Nephron (organoid): ENCODE measurements at regions not wholly inside any gene's neighbourhood (a gene's known extent, or its start where the extent isn't known, plus 50 kb on each side); places are given as distances from the start of the nearest gene placed in this dataset.

Experiments
- H3K27ac Mint-ChIP-seq, 3 experiments: 2 replicates each; pipeline ENCODE4 v1.8.0; 2020; ENCODE audit warnings: mixed read lengths in 3 of 3, mild to moderate bottlenecking in 2 of 3, moderate library complexity in 1 of 3
- H3K27me3 Mint-ChIP-seq: 2 replicates; pipeline ENCODE4 v1.8.0; 2021; ENCODE audit warnings: low read depth, mild to moderate bottlenecking, moderate library complexity, mixed read lengths
- H3K36me3 Mint-ChIP-seq: 2 replicates; pipeline ENCODE4 v1.8.0; 2020; ENCODE audit warnings: low read depth, mixed read lengths
- H3K4me1 Mint-ChIP-seq: 2 replicates; pipeline ENCODE4 v1.8.0; 2020; ENCODE audit warnings: mixed read lengths
- H3K4me3 Mint-ChIP-seq, 3 experiments: 2 replicates each; pipeline ENCODE4 v1.8.0; 2020; ENCODE audit warnings: mild to moderate bottlenecking in 3 of 3, mixed read lengths in 3 of 3, moderate library complexity in 2 of 3
- H3K9me3 Mint-ChIP-seq: 2 replicates; pipeline ENCODE4 v1.8.0; 2020; ENCODE audit warnings: mixed read lengths
- CTCF ChIP-seq, 3 experiments: fragments of 200-600 bp; sonication (generic); IDR thresholded peaks; one replicate each; pipeline ENCODE4 v1.5.0; 2021; ENCODE audit warnings: antibody characterized with exemption in 3 of 3; ENCODE audit not compliant: unreplicated experiment in 3 of 3

GRCh38 chr13:111973605-111974340, 93.2 kb upstream of the SOX1 start:
- Mint-ChIP-seq H3K27me3 (peaks cover 85% of the 10 kb centered on the region), H3K36me3 (peaks cover 10% of the 10 kb centered on the region), H3K4me1 (peaks cover 40% of the 10 kb centered on the region), H3K27ac (peak overlapping the region; percentile 16 to 56 (median 47)), H3K4me3 (peak overlapping the region; percentile 42 to 51 (median 45)), H3K9me3 (no peaks in the 10 kb centered on the region)
- no peak for TF ChIP-seq CTCF (IDR thresholded peaks at IDR 0.05; ENCODE audit: unreplicated experiment in 3 of 3)

GRCh38 chr13:111974341-111974640, 92.7 kb upstream of the SOX1 start:
- H3K4me3 Mint-ChIP-seq, result peak overlapping the region in 1 of 3 experiments; percentile 45
- H3K4me1 Mint-ChIP-seq, result peaks cover 40% of the 10 kb centered on the region
- peak overlapping the region; percentile 16 to 56 (median 47) for H3K27ac Mint-ChIP-seq
- no peaks in the 10 kb centered on the region for H3K9me3 Mint-ChIP-seq
- H3K36me3 Mint-ChIP-seq, result peaks cover 10% of the 10 kb centered on the region
- H3K27me3 Mint-ChIP-seq, result peaks cover 88% of the 10 kb centered on the region
- TF ChIP-seq CTCF (IDR thresholded peaks at IDR 0.05; ENCODE audit: unreplicated experiment in 3 of 3), result no peak

- Mint-ChIP-seq H3K4me3 (peak overlapping the region in 1 of 3 experiments; percentile 10), H3K9me3 (no peaks in the 10 kb centered on the region), H3K36me3 (peaks cover 10% of the 10 kb centered on the region), H3K27me3 (peaks cover 78% of the 10 kb centered on the region), H3K27ac (no peak overlapping the region), H3K4me1 (peaks cover 38% of the 10 kb centered on the region)
- no peak for TF ChIP-seq CTCF (IDR thresholded peaks at IDR 0.05; ENCODE audit: unreplicated experiment in 3 of 3)
Measured at GRCh38 chr13:111975539-111976473, 91.1 kb upstream of the SOX1 start.

- Mint-ChIP-seq H3K27ac (no peak overlapping the region), H3K27me3 (peaks cover 78% of the 10 kb centered on the region), H3K9me3 (no peaks in the 10 kb centered on the region), H3K4me1 (peaks cover 33% of the 10 kb centered on the region), H3K36me3 (peaks cover 10% of the 10 kb centered on the region), H3K4me3 (no peak overlapping the region)
- no peak for TF ChIP-seq CTCF (IDR thresholded peaks at IDR 0.05; ENCODE audit: unreplicated experiment in 3 of 3)
Measured at GRCh38 chr13:111976474-111977178, 90.3 kb upstream of the SOX1 start.

GRCh38 chr13:111977179-111977506, 89.8 kb upstream of the SOX1 start:
- H3K36me3 Mint-ChIP-seq, result peaks cover 10% of the 10 kb centered on the region
- peaks cover 78% of the 10 kb centered on the region for H3K27me3 Mint-ChIP-seq
- no peaks in the 10 kb centered on the region for H3K9me3 Mint-ChIP-seq
- H3K27ac Mint-ChIP-seq, result no peak overlapping the region
- no peak for TF ChIP-seq CTCF (IDR thresholded peaks at IDR 0.05; ENCODE audit: unreplicated experiment in 3 of 3)
- peaks cover 28% of the 10 kb centered on the region for H3K4me1 Mint-ChIP-seq
- no peak overlapping the region for H3K4me3 Mint-ChIP-seq
